OCI-LY3 (cell line): ENCODE measurements at regions not wholly inside any gene's neighbourhood (a gene's known extent, or its start where the extent isn't known, plus 50 kb on each side); places are given as distances from the start of the nearest gene placed in this dataset.

Experiments used
- H2AFZ ChIP-seq: fragments of 200-600, 300-600 bp; shearing (Covaris generic); 2 replicates; pipeline ENCODE4 v1.6.0; 2014; ENCODE audit warnings: antibody characterized with exemption, low read depth, low read length
- H3K27ac ChIP-seq: fragments of 200-600, 300-600 bp; sonication (generic); 2 replicates; pipeline ENCODE4 v1.5.1; 2014; ENCODE audit warnings: mild to moderate bottlenecking, low read length, moderate library complexity, mixed read lengths
- H3K27me3 ChIP-seq: fragments of 200-600, 300-600 bp; sonication (generic); 2 replicates; pipeline ENCODE4 v1.6.1; 2014; ENCODE audit warnings: low read depth, low read length, mixed read lengths
- H3K36me3 ChIP-seq: fragments of 200-600, 300-600 bp; sonication (generic); replicated peaks from 2 replicates; pipeline ENCODE3; 2014; ENCODE audit warnings: low read depth, low read length, mixed read lengths
- H3K4me1 ChIP-seq: fragments of 300-600, 200-600 bp; sonication (generic); 2 replicates; pipeline ENCODE4 v1.6.1; 2014; ENCODE audit warnings: low read length, mixed read lengths
- H3K4me2 ChIP-seq: fragments of 200-600, 300-600 bp; sonication (generic); 2 replicates; pipeline ENCODE4 v1.6.1; 2014; ENCODE audit warnings: low read length, mixed read lengths
- H3K4me3 ChIP-seq: fragments of 300-600, 200-600 bp; sonication (generic); 2 replicates; pipeline ENCODE4 v1.5.1; 2014; ENCODE audit warnings: antibody characterized with exemption, mild to moderate bottlenecking, low read length, moderate library complexity
- H3K79me2 ChIP-seq: fragments of 300-600, 200-600 bp; shearing (Covaris generic); 2 replicates; pipeline ENCODE4 v1.6.1; 2014; ENCODE audit warnings: mild to moderate bottlenecking, low read length, mixed read lengths
- H3K9ac ChIP-seq: fragments of 300-600, 200-600 bp; shearing (Covaris generic); 2 replicates; pipeline ENCODE4 v1.6.0; 2014; ENCODE audit warnings: mild to moderate bottlenecking, low read length, moderate library complexity
- H3K9me3 ChIP-seq: fragments of 200-600, 300-600 bp; shearing (Covaris generic); 2 replicates; pipeline ENCODE4 v1.6.1; 2014; ENCODE audit warnings: low read length, mixed read lengths; ENCODE audit not compliant: insufficient read depth
- H4K20me1 ChIP-seq: fragments of 200-600, 300-600 bp; sonication (generic); 2 replicates; pipeline ENCODE4 v1.6.1; 2016; ENCODE audit warnings: low read length, mixed read lengths; ENCODE audit not compliant: insufficient read depth
- EZH2phosphoT487 ChIP-seq: fragments of 200-600 bp; shearing (Covaris generic); IDR thresholded peaks from 2 replicates; pipeline ENCODE4 v1.6.1; 2018; ENCODE audit warnings: antibody characterized with exemption, mixed run types, low read depth
- TF ChIP-seq, protein P1 (sequence below): fragments of 200-600, 300-600 bp; sonication (generic); IDR thresholded peaks from 2 replicates; pipeline ENCODE4 v1.5.1; 2014; ENCODE audit warnings: antibody characterized with exemption, low read length, low read depth

DNA sequence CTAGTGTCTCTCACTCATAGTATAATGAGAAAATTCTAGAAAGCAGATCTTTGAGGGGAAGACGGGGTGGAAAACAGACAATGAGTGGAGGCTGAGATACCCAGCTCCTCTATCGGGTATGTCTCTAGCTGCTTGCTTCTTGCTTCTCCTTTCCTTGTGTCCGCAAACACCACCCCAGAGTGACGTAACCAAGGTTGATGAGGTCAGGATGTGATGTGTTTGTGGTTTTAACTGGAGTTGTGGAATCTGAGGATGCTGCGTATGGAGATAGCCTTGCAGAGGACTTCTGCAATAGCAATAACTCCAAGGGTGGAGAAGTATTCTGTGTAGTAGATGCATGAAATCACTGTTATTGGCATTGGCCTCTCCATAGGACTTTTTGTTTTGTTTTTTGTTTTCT lies 132.7 kb upstream of the IFNGR1 start:
- Histone ChIP-seq H2AFZ (no peak overlapping the region), H3K27me3 (no peaks in the 10 kb centered on the region), H3K4me3 (no peak overlapping the region), H3K36me3 (no peaks in the 10 kb centered on the region), H3K27ac (no peak overlapping the region), H3K9ac (no peak overlapping the region), H4K20me1 (no peaks in the 10 kb centered on the region), H3K4me2 (no peak overlapping the region), H3K9me3 (no peaks in the 10 kb centered on the region), H3K4me1 (peaks cover 7% of the 10 kb centered on the region), H3K79me2 (no peaks in the 10 kb centered on the region)
- TF ChIP-seq EZH2phosphoT487, result no peak
- TF ChIP-seq, protein P1, sequence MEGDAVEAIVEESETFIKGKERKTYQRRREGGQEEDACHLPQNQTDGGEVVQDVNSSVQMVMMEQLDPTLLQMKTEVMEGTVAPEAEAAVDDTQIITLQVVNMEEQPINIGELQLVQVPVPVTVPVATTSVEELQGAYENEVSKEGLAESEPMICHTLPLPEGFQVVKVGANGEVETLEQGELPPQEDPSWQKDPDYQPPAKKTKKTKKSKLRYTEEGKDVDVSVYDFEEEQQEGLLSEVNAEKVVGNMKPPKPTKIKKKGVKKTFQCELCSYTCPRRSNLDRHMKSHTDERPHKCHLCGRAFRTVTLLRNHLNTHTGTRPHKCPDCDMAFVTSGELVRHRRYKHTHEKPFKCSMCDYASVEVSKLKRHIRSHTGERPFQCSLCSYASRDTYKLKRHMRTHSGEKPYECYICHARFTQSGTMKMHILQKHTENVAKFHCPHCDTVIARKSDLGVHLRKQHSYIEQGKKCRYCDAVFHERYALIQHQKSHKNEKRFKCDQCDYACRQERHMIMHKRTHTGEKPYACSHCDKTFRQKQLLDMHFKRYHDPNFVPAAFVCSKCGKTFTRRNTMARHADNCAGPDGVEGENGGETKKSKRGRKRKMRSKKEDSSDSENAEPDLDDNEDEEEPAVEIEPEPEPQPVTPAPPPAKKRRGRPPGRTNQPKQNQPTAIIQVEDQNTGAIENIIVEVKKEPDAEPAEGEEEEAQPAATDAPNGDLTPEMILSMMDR, result no peak

DNA sequence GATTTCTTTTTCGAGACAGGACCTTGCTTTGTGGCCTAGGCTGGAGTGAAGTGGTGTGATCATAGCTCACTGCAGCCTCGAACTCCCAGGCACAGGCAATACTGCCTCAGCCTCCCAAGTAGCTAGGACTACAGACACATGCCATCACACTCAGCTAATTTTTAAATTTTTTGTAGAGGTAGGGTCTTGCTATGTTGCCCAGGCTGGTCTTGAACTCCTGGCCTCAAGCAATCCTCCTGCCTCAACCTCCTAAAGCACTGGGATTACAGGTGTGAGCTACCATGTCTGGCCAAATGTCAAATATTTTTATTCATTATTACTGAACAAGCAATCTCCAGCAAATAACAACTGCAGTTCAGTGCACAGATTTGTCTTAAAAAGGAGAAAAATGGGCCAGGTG lies 131.7 kb upstream of the IFNGR1 start:
- Histone ChIP-seq H3K79me2 (no peaks in the 10 kb centered on the region), H3K9me3 (no peaks in the 10 kb centered on the region), H3K4me1 (peaks cover 7% of the 10 kb centered on the region), H3K9ac (no peak overlapping the region), H3K4me3 (no peak overlapping the region), H3K36me3 (no peaks in the 10 kb centered on the region), H3K27ac (no peak overlapping the region), H4K20me1 (no peaks in the 10 kb centered on the region), H2AFZ (no peak overlapping the region), H3K4me2 (no peak overlapping the region), H3K27me3 (no peaks in the 10 kb centered on the region)
- TF ChIP-seq EZH2phosphoT487, result no peak
- TF ChIP-seq, protein P1, result no peak

DNA sequence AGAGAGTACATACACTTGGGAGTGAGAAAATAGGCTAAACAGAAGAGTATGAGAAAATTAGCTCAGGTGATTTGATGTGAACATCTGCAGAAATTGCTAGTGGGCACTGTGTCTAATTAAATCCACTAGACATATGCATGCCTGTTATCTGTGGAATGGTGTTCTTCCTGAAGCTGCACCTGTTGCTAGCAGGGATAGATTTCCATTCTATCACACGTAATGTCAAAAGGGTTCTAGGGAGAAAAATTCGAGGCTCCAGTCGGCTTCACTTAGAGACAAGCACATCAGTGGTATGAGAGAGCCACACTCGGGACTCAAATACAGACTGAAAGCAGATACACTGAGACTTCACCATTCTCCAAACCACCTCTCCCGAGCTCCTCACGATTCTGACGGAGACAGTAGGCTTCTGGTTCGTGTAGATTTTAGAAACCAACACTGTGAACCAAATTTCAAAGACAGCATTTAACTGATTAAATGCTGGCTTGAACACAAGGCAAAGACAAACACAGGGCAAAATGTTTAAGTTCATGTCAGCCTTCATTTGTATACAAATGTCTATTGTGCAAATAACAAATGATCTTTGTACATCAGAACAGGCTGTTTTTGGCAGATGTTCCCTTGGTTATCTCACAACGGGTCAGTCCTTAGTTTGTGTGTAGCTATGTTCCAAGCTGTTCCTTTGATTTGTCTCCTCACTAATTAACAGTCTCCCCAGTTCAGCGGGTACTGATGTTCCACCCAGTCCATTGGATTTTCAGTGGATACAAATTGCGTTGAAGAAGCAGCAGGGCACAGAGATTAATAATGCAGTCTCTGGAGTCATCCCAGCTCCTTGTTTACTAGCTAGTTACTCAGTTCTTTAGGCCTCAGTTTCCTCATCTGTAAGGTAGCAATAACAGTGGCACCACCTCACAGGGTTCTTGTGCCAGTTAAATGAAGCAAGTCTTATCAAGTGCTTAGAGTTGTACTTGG lies 131.0 kb upstream of the IFNGR1 start:
- H3K36me3 ChIP-seq, result no peaks in the 10 kb centered on the region

GRCh38 chr6:137348777-137349176 lies 129.6 kb upstream of the IFNGR1 start:
- H3K4me3 ChIP-seq, result no peak overlapping the region
- H3K4me1 ChIP-seq, result peaks cover 17% of the 10 kb centered on the region
- no peaks in the 10 kb centered on the region for H3K27me3 ChIP-seq
- H2AFZ ChIP-seq, result no peak overlapping the region
- no peak overlapping the region for H3K27ac ChIP-seq
- H3K79me2 ChIP-seq, result no peaks in the 10 kb centered on the region
- H3K4me2 ChIP-seq, result no peak overlapping the region
- H3K9me3 ChIP-seq, result no peaks in the 10 kb centered on the region
- no peaks in the 10 kb centered on the region for H3K36me3 ChIP-seq
- no peak for TF ChIP-seq EZH2phosphoT487
- no peaks in the 10 kb centered on the region for H4K20me1 ChIP-seq
- no peak overlapping the region for H3K9ac ChIP-seq

More for the DNA sequence above, 131.0 kb upstream of the IFNGR1 start:
- H3K9me3 ChIP-seq, result no peaks in the 10 kb centered on the region
- H3K27ac ChIP-seq, result no peak overlapping the region
- no peaks in the 10 kb centered on the region for H3K79me2 ChIP-seq
- no peaks in the 10 kb centered on the region for H4K20me1 ChIP-seq
- TF ChIP-seq, protein P1, result no peak
- TF ChIP-seq EZH2phosphoT487, result no peak
- H3K4me2 ChIP-seq, result no peak overlapping the region
- H3K9ac ChIP-seq, result no peak overlapping the region
- H3K4me3 ChIP-seq, result no peak overlapping the region
- peaks cover 10% of the 10 kb centered on the region for H3K4me1 ChIP-seq
- no peaks in the 10 kb centered on the region for H3K27me3 ChIP-seq
- no peak overlapping the region for H2AFZ ChIP-seq
